CD4-positive, alpha-beta T cell treated with Interleukin-2 at 100 ng/mL for 4 hours (primary cell): ENCODE measurements at regions not wholly inside any gene's neighbourhood (a gene's known extent, or its start where the extent isn't known, plus 50 kb on each side); places are given as distances from the start of the nearest gene placed in this dataset.
"Not testable (repeated sequence)": the region's sequence is repeated elsewhere in the genome, so short reads cannot be mapped to it uniquely, and the experiment has no call there.

Source experiments
- DNase-seq: peaks from one replicate; pipeline ENCODE4 v3.0.0-alpha.2; 2020; ENCODE audit warnings: low spot score

DNA sequence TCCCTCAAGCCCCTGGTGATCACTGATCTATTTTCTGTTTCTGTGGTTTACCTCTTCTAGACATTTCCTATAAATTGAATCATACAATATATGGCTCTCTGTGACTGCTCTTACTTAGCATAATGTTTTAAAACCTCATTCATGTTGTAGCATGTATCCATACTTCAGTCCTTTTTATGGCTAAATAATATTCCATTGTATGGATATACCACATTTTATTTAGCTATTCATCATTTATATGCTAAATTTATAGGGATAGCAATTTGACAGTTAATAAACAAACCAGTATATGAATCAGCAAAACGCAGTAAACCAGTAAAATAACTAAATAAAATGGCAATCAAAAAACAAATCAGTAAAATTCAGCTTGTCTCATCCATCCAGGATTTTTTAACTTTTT, 286.1 kb upstream of the HNRNPA3 start:
- DNase-seq: no peak

DNA sequence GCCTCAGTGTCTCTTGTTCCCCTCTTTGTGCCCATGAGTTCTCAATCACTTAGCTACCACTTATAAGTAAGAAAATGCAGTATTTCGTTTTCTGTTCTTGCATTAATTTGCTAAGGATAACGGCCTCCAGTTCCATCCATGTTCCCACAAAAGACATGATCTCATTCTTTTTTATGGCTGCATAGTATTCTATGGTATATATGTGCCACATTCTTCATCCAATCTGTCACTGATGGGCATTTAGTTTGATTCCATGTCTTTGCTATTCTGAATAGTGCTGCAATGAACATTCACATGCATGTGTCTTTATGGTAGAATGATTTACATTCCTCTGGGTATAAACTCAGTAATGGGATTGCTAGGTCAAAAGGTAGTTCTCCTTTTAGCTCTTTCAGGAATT, 283.2 kb upstream of the HNRNPA3 start:
- not testable (repeated sequence) for DNase-seq

DNA sequence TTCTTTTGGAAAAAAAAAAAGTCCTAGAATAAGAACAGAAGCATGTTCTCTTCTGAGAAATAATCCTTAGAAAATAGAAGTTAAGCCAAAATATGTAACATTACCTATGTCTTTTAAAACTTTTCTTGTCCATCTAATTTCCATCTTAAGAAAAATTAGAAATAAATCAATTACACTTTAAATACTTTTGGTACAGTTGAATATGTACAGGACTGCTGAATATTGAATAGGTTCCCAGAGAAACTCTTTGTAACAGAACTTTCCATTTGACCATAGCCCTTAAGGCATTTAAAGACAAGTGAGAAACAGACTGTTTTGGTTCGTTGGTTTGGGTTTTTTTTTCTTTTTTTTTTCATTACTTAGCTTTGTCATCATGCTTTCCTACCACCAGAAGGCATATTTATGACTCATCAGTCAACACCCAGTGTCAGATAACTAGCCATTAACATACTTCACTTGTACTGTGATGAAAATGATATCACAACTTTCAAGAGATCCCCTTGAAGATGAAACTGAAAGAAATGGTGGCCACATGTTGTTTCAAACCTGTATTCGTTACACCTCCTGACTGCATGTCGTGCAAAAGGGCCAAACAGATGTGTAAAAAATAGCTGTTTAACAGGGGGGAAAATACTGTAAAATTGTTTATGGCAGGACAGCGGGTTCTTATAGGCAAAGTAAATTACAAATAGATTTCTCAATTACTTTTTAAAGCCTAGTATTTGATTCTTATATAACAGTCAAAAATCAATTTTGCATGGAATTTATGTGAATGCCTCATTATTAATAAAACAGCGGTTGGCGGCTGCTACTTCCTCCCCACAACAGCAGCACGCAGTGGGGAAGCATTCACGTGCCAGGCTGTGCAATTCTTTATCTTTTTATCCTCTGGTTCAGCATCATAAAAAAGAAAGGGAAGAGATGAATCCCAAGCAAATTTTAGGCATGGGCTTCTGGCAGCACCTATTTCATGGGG, 280.7 kb upstream of the HNRNPA3 start:
- DNase-seq: peak; percentile 58

GRCh38 chr2:176934131-176934530, 278.5 kb upstream of the HNRNPA3 start:
- DNase-seq: no peak

GRCh38 chr2:176934869-176935415, 277.7 kb upstream of the HNRNPA3 start:
- no peak for DNase-seq

GRCh38 chr2:176935543-176936102, 277.0 kb upstream of the HNRNPA3 start:
- DNase-seq: no peak

- DNase-seq: no peak
Measured at GRCh38 chr2:176936410-176936809, 276.2 kb upstream of the HNRNPA3 start.

- DNase-seq: no peak
Measured at GRCh38 chr2:176944998-176945397, 267.6 kb upstream of the HNRNPA3 start.

DNA sequence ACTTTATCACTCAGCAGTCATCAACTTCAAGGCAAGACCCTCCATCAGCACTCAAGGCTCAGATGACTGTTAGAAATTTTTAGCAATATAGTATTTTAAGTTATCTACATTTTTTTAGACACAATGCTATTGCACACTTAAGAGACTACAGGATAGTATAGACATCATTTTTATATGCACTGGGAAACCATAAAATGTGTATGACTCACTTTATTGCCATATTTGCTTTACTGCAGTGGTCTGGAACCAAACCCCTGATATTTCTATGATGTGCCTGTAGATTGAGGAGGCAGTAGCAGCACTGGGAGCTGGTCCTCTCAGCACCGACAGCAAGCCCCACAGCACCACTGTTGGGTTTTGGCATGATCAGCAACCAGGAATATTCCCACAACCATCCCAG, 264.8 kb upstream of the HNRNPA3 start:
- no peak for DNase-seq

GRCh38 chr2:176951218-176951617, 261.4 kb upstream of the HNRNPA3 start:
- DNase-seq: not testable (repeated sequence)

GRCh38 chr2:176956791-176957190, 255.8 kb upstream of the HNRNPA3 start:
- no peak for DNase-seq

GRCh38 chr2:176959614-176960013, 253.0 kb upstream of the HNRNPA3 start:
- DNase-seq: no peak

DNA sequence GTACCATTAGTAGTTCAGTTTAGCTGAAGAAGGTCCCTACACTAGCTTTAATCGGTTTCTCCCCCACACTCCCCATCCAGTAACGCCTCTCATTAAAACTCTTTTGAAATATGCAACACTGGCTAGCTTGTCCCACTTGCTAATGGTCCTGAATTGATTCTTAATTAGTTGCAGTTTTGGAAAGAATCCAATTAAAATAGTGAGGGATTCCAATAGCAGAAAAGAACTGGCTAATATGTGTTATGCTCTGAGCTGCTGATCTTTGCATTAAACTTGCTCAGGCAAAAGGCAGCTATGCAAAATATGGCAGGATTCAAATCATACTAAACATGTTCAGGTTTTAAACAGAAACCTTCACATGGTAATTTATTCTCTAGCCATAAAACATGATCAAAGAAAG, 252.5 kb upstream of the HNRNPA3 start:
- DNase-seq: no peak

DNA sequence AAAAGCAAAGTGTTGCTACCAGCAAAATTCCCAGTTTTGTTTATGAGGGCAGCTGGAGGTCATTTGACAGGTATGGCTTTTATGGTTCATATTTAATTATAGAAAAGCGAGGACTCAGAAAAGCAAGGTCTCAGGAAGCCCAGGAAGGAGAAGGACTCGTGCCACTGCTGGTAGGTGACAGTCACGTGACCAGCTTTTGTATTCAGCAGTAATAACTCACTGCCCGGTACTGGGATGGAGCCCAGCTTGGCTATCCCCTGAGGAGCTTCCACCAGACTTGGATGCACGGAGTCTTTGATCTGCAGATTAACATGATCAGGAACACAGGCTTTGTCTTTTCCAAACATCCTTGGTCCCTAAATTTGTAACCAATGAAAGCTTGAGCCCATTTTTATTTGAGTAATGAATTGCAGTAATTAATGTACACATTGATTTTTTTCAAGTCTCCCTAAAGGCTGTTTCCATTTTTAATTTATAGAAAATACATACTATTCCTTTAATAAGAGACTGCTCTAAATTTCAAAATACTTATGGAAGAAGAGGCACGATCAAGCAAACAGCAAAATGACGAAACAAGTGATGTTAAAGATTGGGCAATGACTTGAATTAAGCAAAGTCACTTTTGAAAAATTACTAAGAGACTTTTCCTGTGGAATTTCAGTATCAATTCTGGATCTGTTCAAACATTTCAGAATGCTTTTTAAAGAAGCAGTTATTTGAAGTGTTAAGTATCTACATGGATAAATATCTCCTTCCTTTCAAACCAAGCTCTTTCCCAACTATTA, 251.7 kb upstream of the HNRNPA3 start:
- no peak for DNase-seq

- DNase-seq: no peak
Measured at GRCh38 chr2:176961775-176962619, 250.6 kb upstream of the HNRNPA3 start.

- DNase-seq: no peak
Measured at GRCh38 chr2:176963568-176964287, 248.9 kb upstream of the HNRNPA3 start.

- no peak for DNase-seq
Measured at GRCh38 chr2:176967911-176968450, 244.6 kb upstream of the HNRNPA3 start.

GRCh38 chr2:176969642-176970359, 242.8 kb upstream of the HNRNPA3 start:
- DNase-seq: no peak

DNA sequence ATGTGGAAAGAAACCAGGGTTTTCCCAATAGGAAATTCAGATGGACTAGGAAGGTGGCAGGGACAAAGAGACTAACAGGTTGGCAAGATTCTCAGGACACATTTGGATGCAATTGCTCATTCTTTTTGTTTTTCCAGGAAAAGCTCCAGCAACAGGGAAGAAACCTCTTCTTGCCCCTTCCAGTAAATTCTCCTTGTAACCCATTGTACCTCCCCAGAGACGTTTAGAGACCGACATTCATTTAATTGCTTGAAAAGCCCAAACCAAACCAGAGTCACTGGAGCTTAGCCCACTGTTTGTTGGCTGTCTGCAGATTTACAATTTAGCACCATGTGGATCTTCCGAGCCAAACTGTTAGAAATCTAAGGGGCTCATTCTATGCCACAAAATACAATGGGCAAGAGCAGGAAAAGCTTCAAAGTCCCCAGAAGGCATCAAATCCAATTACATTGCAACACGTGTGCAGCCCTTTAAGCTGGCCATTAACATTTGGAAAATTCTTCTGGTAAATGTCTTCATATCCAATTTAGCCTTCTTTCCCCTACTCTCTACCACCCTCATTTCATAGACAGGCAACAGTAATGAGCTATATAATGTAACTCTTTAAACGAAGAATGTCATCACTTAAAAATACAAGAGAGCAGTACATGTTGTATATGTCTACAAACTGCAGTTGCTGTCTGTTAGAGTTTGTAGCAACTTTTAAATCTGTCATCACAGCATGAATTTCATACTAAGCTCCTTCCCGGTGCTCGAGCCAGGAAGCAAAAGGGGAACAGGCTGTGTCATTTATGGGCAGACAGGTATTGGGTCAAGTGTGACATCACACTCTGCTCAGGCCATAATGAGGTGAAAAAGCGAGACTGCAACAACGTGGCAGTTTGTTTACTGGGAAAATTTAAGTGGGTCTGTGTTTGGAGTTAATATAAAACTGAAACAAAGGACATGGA, 235.6 kb upstream of the HNRNPA3 start:
- DNase-seq: no peak
